ENCODE measurements at regions not wholly inside any gene's neighbourhood (a gene's known extent, or its start where the extent isn't known, plus 50 kb on each side); places are given as distances from the start of the nearest gene placed in this dataset.

GRCh38 chr2:61710711-61711110 lies 143.1 kb downstream of the FAM161A start:
- no peak for TF ChIP-seq CTCF (conservative IDR thresholded peaks at IDR 0.05; ENCODE audit: low read length)
- TF ChIP-seq EZH2phosphoT487 (IDR thresholded peaks at IDR 0.05; ENCODE audit: borderline replicate concordance, low read depth, low read length) = no peak
